ENCODE measurements at regions not wholly inside any gene's neighbourhood (a gene's known extent, or its start where the extent isn't known, plus 50 kb on each side); places are given as distances from the start of the nearest gene placed in this dataset.

DNA sequence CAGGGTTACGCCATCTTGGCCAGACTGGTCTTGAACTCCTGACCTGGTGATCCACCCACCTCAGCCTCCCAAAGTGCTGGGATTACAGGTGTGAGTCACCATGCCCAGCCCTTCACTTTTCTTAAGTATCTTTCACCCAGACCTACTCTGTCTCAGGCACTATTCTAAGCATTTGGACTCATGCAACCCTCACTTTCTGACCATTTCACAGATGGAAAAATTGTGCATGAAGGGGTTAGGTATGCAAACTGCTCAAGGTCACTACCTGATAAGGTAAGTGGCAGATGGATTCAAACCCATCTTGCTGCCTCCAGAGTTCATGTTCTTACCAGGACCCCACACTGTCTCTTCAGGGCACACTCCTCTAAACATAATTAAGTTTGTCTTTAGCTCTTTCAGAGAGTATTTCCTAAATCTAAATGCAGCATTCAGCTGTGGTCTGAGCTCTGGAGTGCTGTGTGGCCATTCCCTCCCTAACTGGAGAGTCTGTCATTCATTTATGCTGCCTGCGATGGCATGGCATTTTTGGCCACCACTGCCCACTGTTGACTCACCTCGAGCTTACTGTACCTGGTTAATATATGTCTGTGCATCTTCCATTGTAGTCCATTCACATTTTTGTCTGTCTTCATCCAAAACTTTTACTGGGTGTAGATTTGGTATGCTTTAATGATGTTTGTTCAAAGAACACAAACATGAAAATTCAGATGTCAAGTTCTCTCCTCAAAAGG, 88.4 kb downstream of the CCDC71L start:
- TF ChIP-seq, protein P1, sequence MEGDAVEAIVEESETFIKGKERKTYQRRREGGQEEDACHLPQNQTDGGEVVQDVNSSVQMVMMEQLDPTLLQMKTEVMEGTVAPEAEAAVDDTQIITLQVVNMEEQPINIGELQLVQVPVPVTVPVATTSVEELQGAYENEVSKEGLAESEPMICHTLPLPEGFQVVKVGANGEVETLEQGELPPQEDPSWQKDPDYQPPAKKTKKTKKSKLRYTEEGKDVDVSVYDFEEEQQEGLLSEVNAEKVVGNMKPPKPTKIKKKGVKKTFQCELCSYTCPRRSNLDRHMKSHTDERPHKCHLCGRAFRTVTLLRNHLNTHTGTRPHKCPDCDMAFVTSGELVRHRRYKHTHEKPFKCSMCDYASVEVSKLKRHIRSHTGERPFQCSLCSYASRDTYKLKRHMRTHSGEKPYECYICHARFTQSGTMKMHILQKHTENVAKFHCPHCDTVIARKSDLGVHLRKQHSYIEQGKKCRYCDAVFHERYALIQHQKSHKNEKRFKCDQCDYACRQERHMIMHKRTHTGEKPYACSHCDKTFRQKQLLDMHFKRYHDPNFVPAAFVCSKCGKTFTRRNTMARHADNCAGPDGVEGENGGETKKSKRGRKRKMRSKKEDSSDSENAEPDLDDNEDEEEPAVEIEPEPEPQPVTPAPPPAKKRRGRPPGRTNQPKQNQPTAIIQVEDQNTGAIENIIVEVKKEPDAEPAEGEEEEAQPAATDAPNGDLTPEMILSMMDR (optimal IDR thresholded peaks at IDR 0.05 in 1 of 3, IDR thresholded peaks at IDR 0.05 in 1 of 3, conservative IDR thresholded peaks at IDR 0.05 in 1 of 3; ENCODE audit: extremely low read depth in 1 of 3, insufficient read depth in 2 of 3, low read length in 3 of 3): no peak
- no peak for TF ChIP-seq EZH2 (IDR thresholded peaks at IDR 0.05; ENCODE audit: low read length)
